ENCODE measurements at regions not wholly inside any gene's neighbourhood (a gene's known extent, or its start where the extent isn't known, plus 50 kb on each side); places are given as distances from the start of the nearest gene placed in this dataset.

GRCh38 chr6:91141346-91141745 lies 554.5 kb upstream of the MAP3K7 start:
- H3K9me3 ChIP-seq (ENCODE audit: control insufficient read depth, low read length, poor library complexity, severe bottlenecking) = no peaks in the 10 kb centered on the region
- Mint-ChIP-seq H3K27ac (no peak overlapping the region), H3K36me3 (ENCODE audit: low read depth) (no peaks in the 10 kb centered on the region), H3K4me3 (no peak overlapping the region), H3K27me3 (peaks cover 10% of the 10 kb centered on the region), H3K4me1 (no peaks in the 10 kb centered on the region)
- no peak for DNase-seq
- ATAC-seq = no peak

GRCh38 chr6:91140449-91140848 lies 553.6 kb upstream of the MAP3K7 start:
- Mint-ChIP-seq H3K36me3 (ENCODE audit: low read depth) (no peaks in the 10 kb centered on the region), H3K27ac (no peak overlapping the region), H3K4me1 (no peaks in the 10 kb centered on the region), H3K27me3 (peaks cover 10% of the 10 kb centered on the region), H3K4me3 (no peak overlapping the region)
- ATAC-seq (no peak), DNase-seq (no peak)
- H3K9me3 ChIP-seq (ENCODE audit: control insufficient read depth, low read length, poor library complexity, severe bottlenecking) = no peaks in the 10 kb centered on the region

DNA sequence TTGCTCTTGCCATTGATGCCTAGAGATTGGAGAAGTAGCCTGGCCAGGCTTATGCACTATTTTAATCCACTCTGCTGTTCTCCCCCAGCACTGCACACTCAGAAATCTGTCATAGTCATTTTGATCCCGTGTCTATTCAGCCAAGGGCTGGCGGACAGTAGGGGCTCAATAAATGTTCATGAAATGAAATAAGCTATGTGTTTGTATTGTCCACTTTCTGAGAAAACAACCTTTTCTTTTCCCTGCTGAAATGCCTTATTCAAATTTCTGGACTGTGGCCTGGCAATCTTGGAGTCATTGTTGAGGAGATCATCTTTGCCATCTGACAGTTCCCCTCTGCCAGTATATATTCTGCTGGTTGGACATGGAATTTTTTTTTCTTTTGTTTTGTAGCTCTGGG lies 550.4 kb upstream of the MAP3K7 start:
- Mint-ChIP-seq H3K27me3 (peaks cover 10% of the 10 kb centered on the region), H3K4me1 (no peaks in the 10 kb centered on the region), H3K36me3 (ENCODE audit: low read depth) (no peaks in the 10 kb centered on the region), H3K4me3 (no peak overlapping the region), H3K27ac (no peak overlapping the region)
- no peaks in the 10 kb centered on the region for H3K9me3 ChIP-seq (ENCODE audit: control insufficient read depth, low read length, poor library complexity, severe bottlenecking)
- ATAC-seq (no peak), DNase-seq (no peak)

DNA sequence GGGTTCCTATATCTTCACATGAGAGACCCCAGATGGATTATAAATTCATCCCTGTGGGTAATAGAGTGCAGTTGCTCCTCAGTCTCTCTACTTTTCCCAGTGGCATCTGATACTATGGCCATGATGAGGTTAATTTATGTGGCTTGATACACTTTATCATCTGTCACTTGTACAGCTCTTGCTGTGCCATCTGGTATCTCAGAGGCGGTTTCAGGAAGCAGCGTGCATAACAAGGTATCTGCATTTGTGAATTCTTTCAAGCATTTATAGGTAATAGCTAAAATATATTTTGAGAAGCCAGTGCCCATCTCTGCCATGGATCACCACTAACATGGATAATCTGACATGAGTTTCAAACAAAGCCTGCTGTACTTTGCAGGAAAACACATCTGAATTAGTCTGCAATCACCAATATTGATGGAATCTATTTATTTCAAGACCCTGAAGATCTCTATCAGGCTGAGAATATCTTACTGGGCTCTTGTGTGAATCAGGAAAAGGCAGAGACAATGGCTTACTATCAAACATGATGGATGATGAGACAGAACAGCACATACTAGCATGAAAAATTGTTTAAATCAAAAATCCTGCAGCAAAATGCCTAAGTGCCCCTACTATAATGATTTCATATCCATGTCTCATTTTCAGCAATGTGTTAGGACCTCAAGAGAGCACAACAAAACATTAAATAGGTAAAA lies 548.7 kb upstream of the MAP3K7 start:
- Mint-ChIP-seq H3K27ac (no peak overlapping the region), H3K4me3 (no peak overlapping the region), H3K27me3 (peaks cover 10% of the 10 kb centered on the region), H3K4me1 (no peaks in the 10 kb centered on the region), H3K36me3 (ENCODE audit: low read depth) (no peaks in the 10 kb centered on the region)
- DNase-seq = no peak
- no peak for ATAC-seq
- no peaks in the 10 kb centered on the region for H3K9me3 ChIP-seq (ENCODE audit: control insufficient read depth, low read length, poor library complexity, severe bottlenecking)

- no peak overlapping the region for H3K4me3 Mint-ChIP-seq
- ATAC-seq (no peak), DNase-seq (no peak)
- no peaks in the 10 kb centered on the region for H3K27me3 Mint-ChIP-seq
- no peaks in the 10 kb centered on the region for H3K4me1 Mint-ChIP-seq
- no peaks in the 10 kb centered on the region for H3K36me3 Mint-ChIP-seq (ENCODE audit: low read depth)
- no peaks in the 10 kb centered on the region for H3K9me3 ChIP-seq (ENCODE audit: control insufficient read depth, low read length, poor library complexity, severe bottlenecking)
- no peak overlapping the region for H3K27ac Mint-ChIP-seq
These were observed 545.6 kb upstream of the MAP3K7 start for GRCh38 chr6:91132461-91132860.

GRCh38 chr6:91130126-91130525 lies 543.3 kb upstream of the MAP3K7 start:
- Mint-ChIP-seq H3K4me1 (no peaks in the 10 kb centered on the region), H3K27ac (no peak overlapping the region), H3K4me3 (no peak overlapping the region), H3K36me3 (ENCODE audit: low read depth) (no peaks in the 10 kb centered on the region), H3K27me3 (no peaks in the 10 kb centered on the region)
- no peaks in the 10 kb centered on the region for H3K9me3 ChIP-seq (ENCODE audit: control insufficient read depth, low read length, poor library complexity, severe bottlenecking)
- DNase-seq (no peak), ATAC-seq (no peak)

DNA sequence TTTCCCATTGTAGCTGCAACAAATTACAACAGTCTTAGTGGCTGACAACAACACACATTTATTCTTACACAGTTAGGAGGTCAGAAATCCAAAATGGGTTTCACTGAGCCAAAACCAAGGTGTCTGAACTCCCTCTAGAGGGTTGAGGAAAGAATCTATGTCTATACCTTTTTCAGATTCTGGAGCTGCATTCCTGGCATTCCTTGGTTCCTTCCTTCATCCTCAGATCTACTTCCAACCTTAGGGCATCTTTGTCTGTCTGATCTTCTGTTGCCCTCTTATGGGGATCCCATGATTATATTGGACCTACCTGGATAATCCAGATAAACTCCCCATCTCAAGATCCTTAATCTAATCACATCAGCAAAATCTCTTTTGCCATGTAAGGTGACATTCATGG lies 540.9 kb upstream of the MAP3K7 start:
- no peaks in the 10 kb centered on the region for H3K9me3 ChIP-seq (ENCODE audit: control insufficient read depth, low read length, poor library complexity, severe bottlenecking)
- H3K4me3 Mint-ChIP-seq = no peak overlapping the region
- H3K36me3 Mint-ChIP-seq (ENCODE audit: low read depth) = no peaks in the 10 kb centered on the region
- H3K27ac Mint-ChIP-seq = no peak overlapping the region
- DNase-seq = no peak
- no peaks in the 10 kb centered on the region for H3K27me3 Mint-ChIP-seq
- ATAC-seq = no peak
- H3K4me1 Mint-ChIP-seq = no peaks in the 10 kb centered on the region

DNA sequence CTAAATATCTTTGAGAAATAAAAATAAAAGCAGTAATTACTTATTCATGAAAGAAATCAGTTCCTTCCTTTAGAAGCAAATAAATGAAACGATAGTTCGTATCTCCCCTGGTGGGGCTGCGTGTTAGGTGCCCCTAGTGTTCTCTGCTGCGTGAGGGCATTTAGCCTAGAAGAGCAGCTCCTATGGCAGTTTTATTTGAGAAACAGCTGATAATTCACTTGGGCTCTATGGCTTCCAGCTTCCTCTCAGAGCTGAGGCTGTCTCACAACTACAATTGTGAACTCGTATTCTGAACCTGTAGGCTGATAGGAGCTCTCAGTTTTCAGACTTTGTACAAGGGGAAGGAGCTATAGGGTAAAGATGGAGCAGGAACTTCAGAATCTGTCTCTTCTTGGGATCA lies 540.0 kb upstream of the MAP3K7 start:
- no peaks in the 10 kb centered on the region for H3K9me3 ChIP-seq (ENCODE audit: control insufficient read depth, low read length, poor library complexity, severe bottlenecking)
- no peaks in the 10 kb centered on the region for H3K36me3 Mint-ChIP-seq (ENCODE audit: low read depth)
- ATAC-seq (no peak), DNase-seq (no peak)
- H3K27ac Mint-ChIP-seq = no peak overlapping the region
- H3K4me3 Mint-ChIP-seq = no peak overlapping the region
- no peaks in the 10 kb centered on the region for H3K27me3 Mint-ChIP-seq
- H3K4me1 Mint-ChIP-seq = no peaks in the 10 kb centered on the region

- no peaks in the 10 kb centered on the region for H3K27me3 Mint-ChIP-seq
- no peak overlapping the region for H3K4me3 Mint-ChIP-seq
- no peaks in the 10 kb centered on the region for H3K9me3 ChIP-seq (ENCODE audit: control insufficient read depth, low read length, poor library complexity, severe bottlenecking)
- H3K36me3 Mint-ChIP-seq (ENCODE audit: low read depth) = no peaks in the 10 kb centered on the region
- DNase-seq (no peak), ATAC-seq (no peak)
- no peak overlapping the region for H3K27ac Mint-ChIP-seq
- H3K4me1 Mint-ChIP-seq = no peaks in the 10 kb centered on the region
These were observed 530.7 kb upstream of the MAP3K7 start for GRCh38 chr6:91117550-91117949.

- Mint-ChIP-seq H3K36me3 (ENCODE audit: low read depth) (no peaks in the 10 kb centered on the region), H3K4me1 (no peaks in the 10 kb centered on the region), H3K4me3 (no peak overlapping the region), H3K27me3 (no peaks in the 10 kb centered on the region), H3K27ac (no peak overlapping the region)
- ATAC-seq (no peak), DNase-seq (no peak)
- H3K9me3 ChIP-seq (ENCODE audit: control insufficient read depth, low read length, poor library complexity, severe bottlenecking) = no peaks in the 10 kb centered on the region
These were observed 527.3 kb upstream of the MAP3K7 start for GRCh38 chr6:91114123-91114708.

GRCh38 chr6:91106083-91106482 lies 519.2 kb upstream of the MAP3K7 start:
- H3K4me1 Mint-ChIP-seq = no peaks in the 10 kb centered on the region
- ATAC-seq = no peak
- no peaks in the 10 kb centered on the region for H3K9me3 ChIP-seq (ENCODE audit: control insufficient read depth, low read length, poor library complexity, severe bottlenecking)
- H3K36me3 Mint-ChIP-seq (ENCODE audit: low read depth) = no peaks in the 10 kb centered on the region
- no peak overlapping the region for H3K27ac Mint-ChIP-seq
- no peak overlapping the region for H3K4me3 Mint-ChIP-seq
- DNase-seq = no peak
- H3K27me3 Mint-ChIP-seq = peaks cover 13% of the 10 kb centered on the region

GRCh38 chr6:91105532-91105931 lies 518.7 kb upstream of the MAP3K7 start:
- Mint-ChIP-seq H3K27me3 (peaks cover 13% of the 10 kb centered on the region), H3K36me3 (ENCODE audit: low read depth) (no peaks in the 10 kb centered on the region), H3K4me3 (no peak overlapping the region), H3K27ac (no peak overlapping the region), H3K4me1 (no peaks in the 10 kb centered on the region)
- no peaks in the 10 kb centered on the region for H3K9me3 ChIP-seq (ENCODE audit: control insufficient read depth, low read length, poor library complexity, severe bottlenecking)
- DNase-seq = no peak
- no peak for ATAC-seq

- H3K9me3 ChIP-seq (ENCODE audit: control insufficient read depth, low read length, poor library complexity, severe bottlenecking) = no peaks in the 10 kb centered on the region
- no peak overlapping the region for H3K4me3 Mint-ChIP-seq
- ATAC-seq (no peak), DNase-seq (no peak)
- no peak overlapping the region for H3K27ac Mint-ChIP-seq
- H3K4me1 Mint-ChIP-seq = no peaks in the 10 kb centered on the region
- H3K27me3 Mint-ChIP-seq = no peaks in the 10 kb centered on the region
- H3K36me3 Mint-ChIP-seq (ENCODE audit: low read depth) = no peaks in the 10 kb centered on the region
These were observed 512.6 kb upstream of the MAP3K7 start for GRCh38 chr6:91099479-91099878.

DNA sequence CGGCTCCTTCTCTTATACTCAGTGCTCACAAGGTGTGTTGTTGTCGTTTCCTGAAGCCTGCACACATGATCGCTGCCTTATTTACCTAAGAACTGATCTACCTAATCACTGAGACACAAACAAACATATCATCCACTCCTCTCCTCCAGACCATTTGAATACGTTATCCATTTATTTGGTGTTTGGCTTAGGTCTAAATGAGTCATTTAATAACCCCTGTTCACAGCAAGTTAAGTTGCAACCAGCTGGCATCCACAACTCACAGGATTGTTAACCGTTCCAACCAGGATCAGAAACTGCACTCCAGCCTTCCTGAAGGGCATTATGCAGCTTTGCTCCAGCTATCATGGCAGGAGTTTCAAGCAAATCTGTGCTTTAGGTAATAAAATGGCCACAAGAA lies 511.1 kb upstream of the MAP3K7 start:
- Mint-ChIP-seq H3K27ac (no peak overlapping the region), H3K4me3 (no peak overlapping the region), H3K4me1 (no peaks in the 10 kb centered on the region), H3K36me3 (ENCODE audit: low read depth) (no peaks in the 10 kb centered on the region), H3K27me3 (no peaks in the 10 kb centered on the region)
- ATAC-seq (no peak), DNase-seq (no peak)
- no peaks in the 10 kb centered on the region for H3K9me3 ChIP-seq (ENCODE audit: control insufficient read depth, low read length, poor library complexity, severe bottlenecking)
